GM13976 (cell line): ENCODE measurements at regions not wholly inside any gene's neighbourhood (a gene's known extent, or its start where the extent isn't known, plus 50 kb on each side); places are given as distances from the start of the nearest gene placed in this dataset.

ENCODE experiments used
- DNase-seq: peaks from one replicate; pipeline ENCODE4 v3.0.0; 2012; ENCODE audit warnings: low spot score
- CTCF ChIP-seq: IDR thresholded peaks from 2 replicates; pipeline ENCODE4 v1.5.1; 2012; ENCODE audit warnings: borderline replicate concordance, mild to moderate bottlenecking; ENCODE audit not compliant: insufficient read depth; ENCODE audit errors: extremely low read depth, missing control alignments, control extremely low read depth
- in situ Hi-C: fragments of 300-500 bp; cut with MboI; formaldehyde crosslinking; loops from one replicate; pipeline ENCODE4 v1.12.0; 2022; ENCODE audit warnings: low sequenced_read_pairs, mixed read lengths, inconsistent platforms; ENCODE audit not compliant: unreplicated experiment

DNA sequence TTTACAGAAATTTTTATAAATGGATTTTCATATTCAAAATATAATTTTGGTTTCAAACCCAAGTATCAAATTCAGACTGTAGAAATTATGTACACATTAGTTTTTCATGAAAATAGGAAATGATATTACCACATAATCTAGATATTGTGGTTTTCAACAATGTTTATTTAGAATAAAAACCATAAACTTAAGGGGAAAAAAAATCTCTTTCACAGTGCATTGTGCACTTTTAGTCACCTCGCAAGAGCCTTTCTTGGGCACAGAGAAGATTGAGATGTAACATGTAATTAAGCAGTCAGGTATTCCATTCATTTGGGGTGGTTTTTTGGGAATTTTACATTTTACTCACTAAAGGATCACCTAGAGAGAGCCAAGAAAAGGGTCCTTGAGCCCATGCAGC lies 104.0 kb downstream of the TANC2 start:
- DNase-seq = no peak
- in situ Hi-C loops = no loop called here

DNA sequence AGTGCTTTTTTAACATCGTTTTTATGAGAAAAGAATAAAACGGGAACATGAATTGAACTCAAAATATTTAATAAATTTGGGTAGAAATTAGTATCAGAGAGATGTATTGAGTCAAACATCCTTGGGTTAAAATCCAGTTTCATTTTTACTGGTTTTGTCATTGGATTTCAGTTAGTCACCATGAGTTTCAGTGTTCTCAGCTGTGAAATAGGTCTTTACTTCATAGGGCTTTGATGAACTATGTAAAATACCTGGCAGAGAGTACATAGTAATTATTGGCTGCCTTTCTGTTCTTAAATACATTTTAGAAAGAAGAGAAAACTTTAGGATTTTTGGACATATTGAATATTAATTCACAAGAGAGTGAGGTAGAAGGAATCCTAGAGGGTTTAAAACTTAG lies 105.8 kb downstream of the TANC2 start:
- in situ Hi-C loops = no loop called here
- no peak for DNase-seq
- TF ChIP-seq CTCF = no peak

More for the DNA sequence above, 104.0 kb downstream of the TANC2 start:
- no peak for TF ChIP-seq CTCF

DNA sequence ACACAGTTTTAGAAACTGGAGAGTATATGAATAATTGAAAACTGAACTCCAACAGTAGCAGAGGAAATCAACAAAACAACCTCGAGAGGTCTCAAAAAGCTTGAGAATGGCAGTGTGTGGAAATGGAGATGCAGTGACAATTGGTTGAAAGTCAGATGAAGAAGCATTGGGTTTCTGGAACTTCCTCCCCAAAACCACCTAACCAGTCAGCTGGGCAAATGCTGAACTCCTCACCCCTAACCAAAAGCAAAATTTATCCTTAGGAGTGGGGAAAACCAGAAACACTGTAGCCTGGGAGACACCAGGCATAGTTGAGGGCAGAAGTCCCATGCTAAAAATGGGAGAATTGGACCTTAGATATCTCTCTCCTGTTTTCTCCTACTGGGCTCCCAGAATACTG lies 109.9 kb downstream of the TANC2 start:
- TF ChIP-seq CTCF = no peak
- in situ Hi-C loops = no loop called here
- DNase-seq = no peak

DNA sequence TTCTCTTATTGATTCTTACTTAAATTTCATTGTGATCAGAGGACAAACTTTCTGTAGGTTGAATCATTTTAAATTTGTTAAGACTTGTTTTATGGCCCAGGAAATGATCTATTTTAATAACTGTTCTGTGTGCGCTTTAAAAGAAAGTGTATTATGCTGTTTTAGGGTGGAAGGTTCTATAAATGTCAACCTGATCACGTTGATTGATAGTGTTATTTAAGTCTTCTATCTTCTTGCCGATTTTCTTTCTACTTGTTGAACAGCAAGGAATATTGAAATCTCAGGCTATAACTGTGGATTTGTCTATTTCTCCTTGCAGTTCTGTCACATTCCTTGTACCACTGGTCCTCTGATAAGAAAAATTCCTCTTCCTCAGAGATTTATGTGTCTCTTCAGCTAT lies 112.7 kb downstream of the TANC2 start:
- in situ Hi-C loops = no loop called here
- DNase-seq = no peak
- no peak for TF ChIP-seq CTCF

DNA sequence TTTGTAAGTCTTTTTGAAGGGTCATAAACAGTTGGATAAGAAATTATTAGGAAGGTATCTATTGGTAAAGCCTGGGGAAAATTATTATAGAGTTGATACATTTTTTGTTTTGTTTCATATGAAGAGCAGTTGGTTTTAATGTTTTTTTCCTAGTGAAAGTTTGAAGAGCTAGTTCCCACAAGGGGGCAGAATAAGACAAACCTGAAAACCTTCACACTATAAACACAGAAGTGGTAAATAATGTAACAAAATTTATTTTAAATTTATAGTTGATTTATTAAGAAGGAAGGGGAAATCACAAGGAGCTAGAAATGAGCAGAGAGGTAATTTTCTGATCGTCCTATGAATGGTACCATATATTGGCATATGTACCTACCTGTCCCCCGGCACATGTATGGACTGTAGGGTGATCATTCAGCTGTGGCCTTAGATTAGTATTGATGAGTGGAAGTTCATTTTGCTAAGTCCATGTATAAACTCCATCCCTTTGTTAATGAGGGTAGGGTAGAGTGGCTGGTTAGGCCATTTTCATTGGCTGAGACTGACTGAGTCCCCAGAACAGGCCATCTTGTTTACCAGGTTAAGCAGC lies 116.3 kb downstream of the TANC2 start:
- no peak for DNase-seq
- no peak for TF ChIP-seq CTCF
- in situ Hi-C loops = no loop called here

DNA sequence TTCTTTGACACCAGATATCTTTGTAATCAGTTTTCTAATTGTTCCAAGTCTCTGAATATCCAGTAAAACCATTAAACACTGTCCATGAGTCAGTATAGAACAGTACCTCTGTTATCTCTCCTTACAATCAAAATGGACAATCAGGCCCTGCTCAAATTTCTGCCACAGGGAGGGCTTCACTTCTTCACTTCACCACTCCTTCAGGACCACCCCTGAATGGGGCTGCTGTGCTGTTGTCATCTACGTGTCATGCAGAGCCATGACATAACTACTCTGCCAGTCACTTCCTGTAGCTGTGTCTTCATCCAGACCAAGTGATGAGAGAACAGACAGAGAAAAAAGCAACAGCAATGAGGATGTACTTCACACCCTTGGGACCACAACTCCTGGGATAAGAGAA lies 116.9 kb downstream of the TANC2 start:
- in situ Hi-C loops = no loop called here

More for the DNA sequence above, 116.9 kb downstream of the TANC2 start:
- no peak for DNase-seq
- no peak for TF ChIP-seq CTCF
